ENCODE measurements at regions not wholly inside any gene's neighbourhood (a gene's known extent, or its start where the extent isn't known, plus 50 kb on each side); places are given as distances from the start of the nearest gene placed in this dataset.

GRCh38 chrX:109155161-109155560 is 326.7 kb downstream of the GUCY2F start:
- TF ChIP-seq REST (IDR thresholded peaks at IDR 0.05; ENCODE audit: insufficient read depth in 1 of 2, low read depth in 2 of 2, low read length in 1 of 2) (no peak), CTCF (IDR thresholded peaks at IDR 0.05) (no peak), POLR2AphosphoS5 (IDR thresholded peaks at IDR 0.05; ENCODE audit: low read depth, low read length) (no peak)

Measured in Panc1 (cell line).